Ectodermal cell (in vitro differentiated cells): ENCODE measurements at regions not wholly inside any gene's neighbourhood (a gene's known extent, or its start where the extent isn't known, plus 50 kb on each side); places are given as distances from the start of the nearest gene placed in this dataset.
A peak's percentile ranks its signal among the peaks of the same experiment; 100 is the strongest.
"Not testable (repeated sequence)": the region's sequence is repeated elsewhere in the genome, so short reads cannot be mapped to it uniquely, and the experiment has no call there.

ENCODE experiments used
- H3K27ac ChIP-seq: 2 replicates; pipeline ENCODE4 v1.7.0; 2013; ENCODE audit warnings: mild to moderate bottlenecking, low read depth, low read length; ENCODE audit not compliant: insufficient read depth, poor library complexity, severe bottlenecking
- H3K27me3 ChIP-seq: 2 replicates; pipeline ENCODE4 v1.7.0; 2013; ENCODE audit warnings: mild to moderate bottlenecking, low read length; ENCODE audit not compliant: insufficient read depth, control insufficient read depth, poor library complexity, severe bottlenecking
- H3K36me3 ChIP-seq: one replicate; pipeline ENCODE4 v1.7.0; 2013; ENCODE audit warnings: low read length; ENCODE audit not compliant: control insufficient read depth, insufficient read depth
- H3K4me1 ChIP-seq: one replicate; pipeline ENCODE4 v1.7.0; 2013; ENCODE audit warnings: low read length; ENCODE audit not compliant: control insufficient read depth, insufficient read depth
- H3K4me3 ChIP-seq: 2 replicates; pipeline ENCODE4 v1.7.0; 2013; ENCODE audit warnings: low read depth, low read length, control low read depth; ENCODE audit not compliant: insufficient read depth
- H3K9me3 ChIP-seq: 2 replicates; pipeline ENCODE4 v1.7.0; 2013; ENCODE audit warnings: mild to moderate bottlenecking, low read length, moderate library complexity; ENCODE audit not compliant: control insufficient read depth
- WGBS, 2 experiments: methylation state at CpG; one replicate each; pipeline ENCODE4 v1.1.7; 2013; ENCODE audit warnings: missing lambda C conversion rate in 2 of 2; 5-methylcytosine and 5-hydroxymethylcytosine counted together

GRCh38 chr18:25494888-25495287, 142.9 kb upstream of the ZNF521 start:
- no peak overlapping the region for H3K4me3 ChIP-seq
- H3K4me1 ChIP-seq = no peaks in the 10 kb centered on the region
- no peaks in the 10 kb centered on the region for H3K36me3 ChIP-seq
- no CpG with 5 or more reads among the region's 1 CpG for WGBS, 2 experiments
- no peaks in the 10 kb centered on the region for H3K9me3 ChIP-seq
- H3K27ac ChIP-seq = no peak overlapping the region
- no peaks in the 10 kb centered on the region for H3K27me3 ChIP-seq

DNA sequence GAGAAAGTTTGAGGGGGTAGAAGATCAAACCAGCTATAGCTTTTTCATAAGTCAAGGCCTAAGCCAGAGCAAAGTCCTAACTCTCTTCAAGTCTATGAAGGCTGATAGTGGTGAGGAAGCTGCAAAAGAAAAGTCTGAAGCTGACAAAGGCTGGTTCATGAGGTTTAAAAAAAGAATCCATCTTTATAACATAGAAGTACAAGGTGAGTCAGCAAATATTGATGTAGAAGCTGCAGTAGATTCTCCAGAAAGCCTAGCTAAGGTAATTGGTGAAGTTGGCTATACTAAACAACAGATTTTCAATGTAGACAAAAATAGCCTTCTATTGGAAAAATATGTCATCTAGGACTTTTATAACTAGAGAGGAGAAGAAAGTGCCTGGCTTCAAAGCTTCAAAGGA, 141.4 kb upstream of the ZNF521 start:
- Histone ChIP-seq H3K27me3 (no peaks in the 10 kb centered on the region), H3K9me3 (no peaks in the 10 kb centered on the region), H3K4me3 (no peak overlapping the region), H3K27ac (no peak overlapping the region), H3K4me1 (no peaks in the 10 kb centered on the region), H3K36me3 (no peaks in the 10 kb centered on the region)

- H3K36me3 ChIP-seq = no peaks in the 10 kb centered on the region
- H3K9me3 ChIP-seq = no peaks in the 10 kb centered on the region
- WGBS, 2 experiments = 90 to 94% methylated on average over 4 of the region's 4 CpGs
- H3K27me3 ChIP-seq = no peaks in the 10 kb centered on the region
- no peaks in the 10 kb centered on the region for H3K4me1 ChIP-seq
- H3K27ac ChIP-seq = no peak overlapping the region
- no peak overlapping the region for H3K4me3 ChIP-seq
Observed at GRCh38 chr18:25490316-25490715, 138.3 kb upstream of the ZNF521 start.

GRCh38 chr18:25473008-25473407, 121.0 kb upstream of the ZNF521 start:
- H3K9me3 ChIP-seq = no peaks in the 10 kb centered on the region
- H3K27me3 ChIP-seq = no peaks in the 10 kb centered on the region
- H3K4me3 ChIP-seq = no peak overlapping the region
- WGBS, 2 experiments = 88 to 91% methylated on average over 2 of the region's 2 CpGs
- H3K4me1 ChIP-seq = no peaks in the 10 kb centered on the region
- no peak overlapping the region for H3K27ac ChIP-seq
- H3K36me3 ChIP-seq = no peaks in the 10 kb centered on the region

GRCh38 chr18:25470756-25471524, 119.0 kb upstream of the ZNF521 start:
- peaks cover 19% of the 10 kb centered on the region for H3K4me1 ChIP-seq
- H3K27me3 ChIP-seq, H3K4me3 ChIP-seq, H3K27ac ChIP-seq, H3K9me3 ChIP-seq, H3K36me3 ChIP-seq: not testable (repeated sequence)
- WGBS, 2 experiments = 89 to 91% methylated on average over 3 to 6 of the region's 7 CpGs

- 92 to 98% methylated on average over 7 of the region's 7 CpGs for whole genome bisulfite sequencing, 2 experiments
- Histone ChIP-seq H3K27me3 (no peaks in the 10 kb centered on the region), H3K36me3 (no peaks in the 10 kb centered on the region), H3K4me1 (peaks cover 28% of the 10 kb centered on the region), H3K9me3 (no peaks in the 10 kb centered on the region), H3K27ac (no peak overlapping the region), H3K4me3 (no peak overlapping the region)
Observed at GRCh38 chr18:25470062-25470461, 118.1 kb upstream of the ZNF521 start.

- no peak overlapping the region for H3K4me3 ChIP-seq
- 88% methylated on average over 2 of the region's 2 CpGs for WGBS, 2 experiments
- H3K27ac ChIP-seq = no peak overlapping the region
- H3K27me3 ChIP-seq = no peaks in the 10 kb centered on the region
- H3K4me1 ChIP-seq = peaks cover 34% of the 10 kb centered on the region
- H3K9me3 ChIP-seq = no peaks in the 10 kb centered on the region
- H3K36me3 ChIP-seq = no peaks in the 10 kb centered on the region
Observed at GRCh38 chr18:25469489-25469888, 117.5 kb upstream of the ZNF521 start.

DNA sequence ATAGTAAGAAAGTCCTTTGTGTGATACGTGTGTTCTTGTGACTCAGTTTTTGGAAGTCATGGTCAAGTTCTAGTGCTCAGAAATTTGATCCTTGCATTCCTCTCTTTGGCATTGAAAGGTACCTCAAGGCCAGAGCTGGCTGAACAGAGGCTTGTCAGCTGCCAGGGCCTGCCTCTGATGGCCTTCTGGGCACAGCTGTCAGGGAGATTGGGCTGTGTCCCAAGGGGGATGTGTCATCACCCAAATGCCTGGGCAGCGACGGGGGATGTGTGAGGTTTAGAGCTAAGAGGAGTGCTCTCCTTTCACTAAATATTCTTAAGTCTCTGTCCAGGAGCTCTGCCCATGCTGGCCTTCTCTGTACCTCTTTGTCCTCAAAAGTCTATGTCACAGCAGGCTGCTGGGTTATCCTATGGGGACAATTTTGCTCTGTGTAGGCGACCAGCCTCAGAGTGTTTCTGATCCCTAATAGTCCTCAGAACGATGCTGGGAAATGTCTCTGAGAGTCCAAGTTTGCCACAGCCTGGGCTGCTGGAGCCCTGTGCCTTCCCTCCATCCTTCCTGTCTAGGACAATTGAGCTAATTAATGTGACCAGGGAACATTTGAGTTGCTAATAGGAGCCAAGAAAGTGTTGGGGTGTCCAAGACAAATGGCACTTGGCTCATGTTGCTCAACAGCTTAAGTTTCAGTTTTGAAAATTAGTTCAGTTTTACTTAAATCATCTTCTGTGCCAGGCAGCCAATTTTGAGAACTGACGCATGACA, 115.4 kb upstream of the ZNF521 start:
- Histone ChIP-seq H3K36me3 (no peaks in the 10 kb centered on the region), H3K27ac (no peak overlapping the region), H3K9me3 (no peaks in the 10 kb centered on the region), H3K4me3 (no peak overlapping the region), H3K27me3 (no peaks in the 10 kb centered on the region), H3K4me1 (peaks cover 46% of the 10 kb centered on the region)
- WGBS, 2 experiments = 62 to 65% methylated on average over 6 of the region's 6 CpGs

GRCh38 chr18:25465152-25465732, 113.3 kb upstream of the ZNF521 start:
- no peak overlapping the region for H3K4me3 ChIP-seq
- WGBS, 2 experiments = 70 to 71% methylated on average over 15 of the region's 15 CpGs
- H3K27me3 ChIP-seq = no peaks in the 10 kb centered on the region
- peak overlapping the region; percentile 85 for H3K27ac ChIP-seq
- peaks cover 46% of the 10 kb centered on the region for H3K4me1 ChIP-seq
- H3K36me3 ChIP-seq = no peaks in the 10 kb centered on the region
- no peaks in the 10 kb centered on the region for H3K9me3 ChIP-seq

- Histone ChIP-seq H3K4me1 (peaks cover 49% of the 10 kb centered on the region), H3K9me3 (no peaks in the 10 kb centered on the region), H3K27ac (no peak overlapping the region)
Observed at GRCh38 chr18:25464227-25464626, 112.3 kb upstream of the ZNF521 start.

More at GRCh38 chr18:25464227-25464626, 112.3 kb upstream of the ZNF521 start:
- H3K36me3 ChIP-seq = no peaks in the 10 kb centered on the region
- H3K4me3 ChIP-seq = no peak overlapping the region
- H3K27me3 ChIP-seq = no peaks in the 10 kb centered on the region
